Stimulated activated CD4-positive, alpha-beta T cell treated with anti-CD3 and anti-CD28 coated beads, Interleukin-2, amount 100 ng/mL, for 4 hours (primary cell): ENCODE measurements at regions not wholly inside any gene's neighbourhood (a gene's known extent, or its start where the extent isn't known, plus 50 kb on each side); places are given as distances from the start of the nearest gene placed in this dataset.
"Not testable (repeated sequence)": the region's sequence is repeated elsewhere in the genome, so short reads cannot be mapped to it uniquely, and the experiment has no call there.

ENCODE experiments used
- DNase-seq: peaks from one replicate; pipeline ENCODE4 v3.0.0-alpha.2; 2020; ENCODE audit warnings: low read depth

DNA sequence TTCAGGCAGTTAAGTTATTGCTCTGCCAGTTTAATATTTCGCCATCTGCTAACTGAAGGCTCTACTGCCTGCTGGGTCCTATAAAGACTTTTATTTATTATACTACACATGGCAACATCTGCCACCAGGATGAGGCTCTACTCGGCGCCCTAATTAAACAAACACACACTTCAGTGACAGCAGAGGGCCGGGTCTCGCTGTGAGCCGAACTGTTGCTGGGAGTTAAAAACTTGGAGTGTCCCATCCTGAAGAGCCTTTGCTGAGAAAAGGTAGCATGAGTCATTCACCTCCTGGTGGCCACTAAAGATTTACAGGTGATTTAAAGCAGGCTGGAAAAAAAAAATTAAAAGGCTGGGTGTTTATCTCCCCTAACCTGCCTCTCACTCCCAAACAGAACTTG lies 183.7 kb downstream of the NPIPA8 start:
- not testable (repeated sequence) for DNase-seq

DNA sequence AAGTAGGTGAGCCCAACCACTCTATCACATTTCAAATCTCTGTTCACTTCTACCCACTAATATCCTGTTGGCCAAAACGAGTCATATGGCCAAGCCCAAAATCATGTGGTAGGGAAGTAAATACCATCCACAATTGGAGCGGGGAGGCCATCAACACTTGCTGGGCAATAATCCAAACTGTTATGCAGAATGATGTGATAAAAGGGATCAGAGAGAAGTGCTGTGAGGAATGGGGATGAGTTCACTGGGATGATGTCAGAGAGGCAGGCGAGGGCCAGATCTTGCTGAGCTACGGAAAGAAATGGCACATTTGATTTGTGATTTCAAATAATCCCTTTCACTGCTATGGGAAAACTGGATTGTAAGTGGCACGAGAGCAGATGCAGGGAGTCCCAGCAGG lies 188.4 kb downstream of the NPIPA8 start:
- not testable (repeated sequence) for DNase-seq

DNA sequence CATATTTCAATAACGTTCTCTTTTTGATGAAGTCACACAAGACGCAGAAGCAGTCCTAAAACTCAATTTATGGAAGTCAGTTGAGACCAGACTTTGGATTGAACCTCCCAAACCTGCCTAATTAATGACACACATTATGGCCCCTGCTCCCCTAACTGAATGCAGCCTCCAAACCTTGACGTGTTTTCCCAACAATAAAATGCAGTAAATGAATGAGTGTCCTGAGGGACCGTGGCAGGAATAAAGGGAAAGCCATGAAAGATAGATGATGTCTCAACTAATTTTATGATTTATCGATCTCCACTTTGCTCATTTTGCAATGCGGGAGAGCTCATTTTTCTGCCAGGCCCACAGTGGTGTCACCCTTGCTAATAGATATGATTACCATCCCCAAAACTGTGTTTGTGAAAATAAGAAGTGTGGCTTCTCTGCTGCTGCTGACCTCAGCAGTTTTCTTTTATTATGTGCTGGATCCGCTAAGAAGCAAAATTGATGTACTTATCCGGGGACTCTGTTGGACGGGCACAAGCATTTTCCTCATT lies 189.9 kb downstream of the NPIPA8 start:
- DNase-seq, result not testable (repeated sequence)

DNA sequence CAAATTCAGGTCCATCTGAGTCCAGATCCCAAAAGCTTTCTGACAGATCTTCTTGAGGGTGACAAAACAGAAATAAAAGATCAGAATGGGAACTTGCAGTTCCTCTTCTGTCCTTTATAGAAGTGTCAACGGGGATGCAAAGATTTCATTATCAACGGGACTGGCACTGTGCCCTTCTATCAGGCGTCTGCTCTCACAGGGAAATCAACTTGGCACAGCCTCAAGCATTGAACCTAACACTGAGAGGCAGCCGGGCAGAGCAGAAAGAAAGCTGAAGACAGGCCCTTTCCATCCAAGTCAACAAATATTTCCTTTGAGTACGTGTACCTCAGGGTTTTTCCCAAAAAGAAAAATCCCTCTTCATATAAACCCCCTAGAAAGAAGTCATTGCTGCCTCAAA lies 194.5 kb downstream of the NPIPA8 start:
- not testable (repeated sequence) for DNase-seq

DNA sequence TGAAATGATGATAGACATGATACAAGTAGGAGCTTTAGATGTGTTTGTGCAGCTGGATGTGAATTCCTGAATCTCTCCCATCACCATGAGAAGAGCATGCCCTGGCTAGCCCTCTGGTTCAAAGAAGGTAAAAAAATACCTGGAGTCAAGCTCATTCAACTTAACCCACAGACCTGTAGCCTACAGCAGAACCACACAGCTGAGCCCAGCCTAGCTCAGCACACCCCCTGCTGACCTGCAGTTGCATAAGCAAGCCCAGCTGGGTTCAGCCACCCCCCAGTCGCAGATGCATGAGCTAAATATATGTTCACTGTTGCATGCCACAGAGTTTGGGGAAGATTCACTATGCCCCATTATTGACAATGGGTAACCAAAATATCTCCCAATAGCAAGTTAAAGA lies 200.2 kb downstream of the NPIPA8 start:
- not testable (repeated sequence) for DNase-seq

DNA sequence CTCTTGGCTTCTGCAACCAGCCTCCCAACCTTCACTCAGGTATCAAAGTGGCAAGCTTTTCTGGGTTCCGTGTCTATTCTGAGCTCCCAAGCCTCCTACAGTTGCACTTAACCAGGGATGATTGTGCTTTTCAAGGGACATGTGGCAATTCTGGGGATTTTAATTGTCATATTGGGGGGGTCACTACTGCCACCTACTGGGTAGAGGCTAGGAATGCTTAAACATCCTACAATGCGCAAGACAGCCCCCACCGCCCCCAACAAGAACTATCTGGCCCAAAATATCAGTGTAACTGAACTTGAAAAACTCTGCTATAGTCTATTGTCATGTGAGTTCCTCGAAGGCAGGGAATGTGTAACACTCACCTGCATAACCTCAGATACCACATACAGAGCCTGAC lies 201.5 kb downstream of the NPIPA8 start:
- DNase-seq, result not testable (repeated sequence)

DNA sequence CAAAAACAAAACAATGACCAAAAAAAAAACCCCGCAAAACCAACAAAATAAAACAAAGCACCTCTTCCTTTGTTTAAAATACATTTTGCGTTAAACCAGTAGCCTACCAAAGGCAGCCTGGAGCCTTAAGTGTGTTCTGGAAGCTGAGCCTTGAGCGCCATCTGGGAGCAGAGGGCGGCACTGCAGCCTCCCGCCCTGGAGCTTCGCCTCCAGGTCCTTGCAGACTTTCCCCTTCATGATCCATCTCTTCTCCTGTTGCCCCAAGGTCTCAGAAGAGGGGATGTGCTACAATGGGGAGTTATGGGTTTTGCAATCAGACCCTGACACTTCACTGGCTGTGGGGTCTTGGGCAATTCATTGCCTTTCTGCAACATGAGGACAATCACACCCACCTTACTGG lies 204.9 kb downstream of the NPIPA8 start:
- not testable (repeated sequence) for DNase-seq

DNA sequence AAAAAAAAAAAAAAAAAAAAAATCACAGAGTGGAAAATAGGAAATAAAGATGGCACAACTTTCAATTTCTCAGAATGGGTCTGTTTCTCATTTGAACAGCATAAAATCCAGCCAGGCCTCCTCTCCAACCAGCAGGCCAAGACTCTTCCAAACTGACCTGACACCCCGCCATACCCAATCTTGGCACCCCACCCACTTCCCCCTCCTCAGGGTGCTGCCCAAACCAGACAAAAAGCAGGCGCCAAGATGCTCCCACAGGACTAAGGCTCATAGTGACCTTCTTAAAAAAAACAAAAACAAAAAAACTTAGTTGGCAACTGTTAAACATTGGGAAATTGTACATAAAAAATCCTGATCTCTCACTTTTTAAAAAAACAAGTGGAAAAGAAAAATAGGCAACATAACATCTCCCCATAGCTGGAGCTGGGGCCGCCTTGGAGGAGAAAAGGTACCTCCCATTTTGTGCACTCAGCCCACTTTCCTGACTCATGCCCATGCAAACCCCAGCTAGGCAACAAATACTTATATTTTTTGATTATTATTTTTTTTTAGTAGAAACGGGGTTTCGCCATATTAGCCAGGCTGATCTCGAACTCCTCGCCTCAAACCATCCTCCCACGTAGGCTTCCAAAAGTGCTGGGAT lies 205.9 kb downstream of the NPIPA8 start:
- DNase-seq, result not testable (repeated sequence)

DNA sequence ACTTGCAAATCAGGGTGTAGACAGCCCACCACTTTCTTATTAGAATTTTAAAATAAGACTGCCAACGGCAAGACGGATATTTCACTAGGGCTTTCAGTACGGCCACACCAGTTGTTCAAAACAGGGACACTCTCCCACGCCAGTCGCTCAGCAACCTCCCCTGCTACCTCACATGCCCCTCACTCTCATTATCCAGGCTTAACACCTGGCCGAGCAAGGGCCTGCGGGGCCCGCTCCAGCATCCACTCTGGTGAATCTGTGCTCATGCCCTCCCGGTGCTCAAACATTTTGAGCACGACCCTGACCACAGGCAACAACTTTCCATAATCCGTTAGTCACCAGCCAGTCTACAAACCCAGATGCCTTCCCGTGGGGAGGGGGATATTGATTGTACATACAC lies 209.5 kb downstream of the NPIPA8 start:
- DNase-seq, result not testable (repeated sequence)

DNA sequence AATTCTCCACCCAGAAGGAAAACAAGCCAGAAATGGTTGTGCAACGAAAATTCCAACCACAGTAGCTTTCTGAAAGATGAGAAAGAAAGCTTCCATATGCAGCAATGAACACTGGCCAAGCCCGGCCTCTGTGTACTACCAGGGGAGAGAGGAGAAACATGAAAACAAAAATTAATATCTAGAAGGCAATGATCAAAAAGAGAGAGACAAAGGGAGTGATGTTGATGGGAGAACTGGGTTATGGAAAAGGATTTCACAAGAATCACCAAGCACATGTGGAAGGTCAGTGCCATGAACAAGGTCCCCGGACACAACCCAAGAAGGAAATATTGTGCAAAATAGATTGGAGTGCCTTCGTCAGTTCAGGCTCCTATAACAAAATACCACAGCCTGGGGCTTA lies 217.4 kb downstream of the NPIPA8 start:
- DNase-seq, result not testable (repeated sequence)

DNA sequence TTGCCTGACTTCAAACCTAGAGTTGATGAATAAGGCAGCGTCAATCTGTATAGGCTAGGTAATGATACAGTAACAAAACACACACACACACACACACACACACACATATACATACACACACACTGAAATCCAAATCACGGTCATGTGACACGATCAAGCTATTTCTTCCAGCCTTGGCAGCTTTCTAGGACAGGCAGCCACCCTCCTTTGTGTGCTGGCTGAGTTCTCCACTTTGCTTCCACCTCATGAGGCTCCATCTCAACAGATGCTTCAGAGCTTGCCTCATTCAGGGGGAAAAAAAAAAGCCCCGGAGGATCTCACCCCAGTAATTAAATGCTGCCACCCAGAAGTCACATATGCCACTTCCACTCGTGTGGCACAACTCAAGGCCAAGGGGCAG lies 217.9 kb downstream of the NPIPA8 start:
- DNase-seq, result not testable (repeated sequence)

DNA sequence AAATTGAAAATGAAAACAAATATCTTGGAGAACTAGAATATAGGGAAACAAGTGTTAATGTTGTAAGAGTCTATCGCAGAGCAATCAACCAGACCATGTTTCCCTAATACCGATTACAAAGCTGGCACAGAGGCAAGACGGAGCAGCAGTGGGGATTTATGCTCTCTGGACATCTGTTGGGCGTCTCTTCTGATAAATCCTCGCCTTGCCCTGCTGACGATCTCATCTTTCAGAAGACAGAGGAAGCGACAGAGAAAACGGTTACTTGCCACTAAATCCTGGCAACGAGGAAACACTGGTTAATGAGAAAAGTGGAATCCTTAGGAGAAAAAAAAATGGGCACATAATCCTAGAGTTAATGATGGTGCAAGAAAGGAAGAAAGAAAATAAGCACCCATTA lies 218.5 kb downstream of the NPIPA8 start:
- DNase-seq, result not testable (repeated sequence)

DNA sequence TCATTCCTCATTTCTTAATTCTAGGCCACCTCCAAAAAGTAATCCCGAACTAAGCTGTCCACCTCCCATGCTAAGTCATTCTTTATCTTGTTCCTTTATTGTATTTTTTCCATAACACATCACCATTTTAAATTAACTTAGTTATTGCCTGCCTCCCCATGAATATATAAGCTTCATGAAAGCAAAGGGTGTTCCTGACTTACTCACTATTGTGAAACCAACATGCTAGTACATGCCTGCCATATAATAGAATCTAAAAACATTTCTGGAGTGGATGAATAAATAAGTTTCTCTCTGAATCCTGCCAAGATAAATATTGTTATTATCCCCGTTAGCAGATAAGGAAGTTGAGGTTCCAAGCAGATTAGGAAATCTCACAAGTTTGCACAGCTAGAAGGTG lies 232.1 kb downstream of the NPIPA8 start:
- DNase-seq, result not testable (repeated sequence)

DNA sequence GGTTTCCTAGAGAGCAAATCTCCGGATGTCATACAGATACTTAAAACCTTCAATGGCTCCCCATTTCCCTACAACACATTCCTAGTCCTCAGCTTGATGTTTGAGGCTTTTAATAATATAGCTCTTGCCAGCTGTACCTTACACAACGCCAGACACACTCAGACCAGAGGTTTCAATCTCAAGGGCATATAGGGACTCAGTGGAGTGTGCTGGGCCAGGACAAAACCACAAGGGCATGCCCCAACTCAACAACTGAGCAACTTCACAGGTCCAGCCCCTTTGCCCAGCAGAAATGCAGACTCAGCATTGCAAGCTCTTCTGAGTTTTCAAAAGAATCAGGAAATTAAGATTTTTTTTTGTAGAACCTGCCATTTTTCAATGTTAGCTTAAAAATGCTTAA lies 235.5 kb downstream of the NPIPA8 start:
- DNase-seq, result not testable (repeated sequence)

DNA sequence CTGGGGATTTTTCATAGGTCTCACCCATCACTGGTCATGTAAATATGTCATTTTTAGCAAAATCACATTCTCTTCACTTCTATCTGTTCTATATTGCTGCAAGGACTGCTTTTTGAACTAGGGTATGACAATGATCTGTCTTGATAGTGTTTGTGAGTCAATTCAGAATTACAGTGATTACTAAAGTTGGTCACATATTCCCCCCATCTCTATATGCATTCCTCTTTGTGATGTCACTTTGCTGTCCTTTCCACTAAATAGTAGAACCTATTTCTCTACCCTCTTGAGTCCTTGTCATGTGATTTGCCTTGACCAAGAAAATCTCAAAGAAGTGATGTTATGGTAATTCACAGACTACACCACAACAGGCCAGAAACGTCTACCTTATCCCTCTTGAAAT lies 243.9 kb downstream of the NPIPA8 start:
- DNase-seq, result not testable (repeated sequence)

DNA sequence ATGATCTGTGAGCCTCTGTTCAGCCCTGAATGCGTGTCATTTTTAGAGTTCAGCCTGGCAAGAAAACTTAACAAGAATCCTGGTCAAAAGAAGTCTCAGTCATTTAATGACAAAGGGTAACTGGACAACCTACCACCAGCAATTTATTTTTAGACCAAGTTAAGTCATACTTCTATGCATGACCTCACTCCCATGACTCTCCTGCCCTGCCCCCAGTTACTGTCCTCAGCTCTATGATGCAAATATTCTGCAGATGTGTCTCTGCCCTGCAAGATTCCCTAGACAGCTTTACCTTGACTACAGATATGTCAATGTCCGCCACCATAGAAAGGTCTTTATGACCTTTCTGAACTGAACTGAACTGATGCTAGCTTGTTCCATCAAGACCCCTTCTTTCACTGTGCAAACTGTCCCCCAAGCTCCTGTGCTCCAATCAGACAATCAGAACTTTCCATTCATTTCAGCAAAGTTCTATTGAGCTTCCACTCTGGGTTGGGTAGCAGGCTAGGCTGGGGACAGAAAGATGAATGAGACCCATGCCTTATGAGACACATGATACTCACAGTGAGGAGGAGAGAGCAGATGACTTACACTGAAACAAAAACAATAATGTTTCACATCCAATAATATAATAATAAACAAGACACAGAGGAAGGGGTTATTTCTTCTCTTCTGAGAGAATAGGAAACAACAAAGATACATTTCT lies 255.7 kb downstream of the NPIPA8 start:
- DNase-seq, result not testable (repeated sequence)

DNA sequence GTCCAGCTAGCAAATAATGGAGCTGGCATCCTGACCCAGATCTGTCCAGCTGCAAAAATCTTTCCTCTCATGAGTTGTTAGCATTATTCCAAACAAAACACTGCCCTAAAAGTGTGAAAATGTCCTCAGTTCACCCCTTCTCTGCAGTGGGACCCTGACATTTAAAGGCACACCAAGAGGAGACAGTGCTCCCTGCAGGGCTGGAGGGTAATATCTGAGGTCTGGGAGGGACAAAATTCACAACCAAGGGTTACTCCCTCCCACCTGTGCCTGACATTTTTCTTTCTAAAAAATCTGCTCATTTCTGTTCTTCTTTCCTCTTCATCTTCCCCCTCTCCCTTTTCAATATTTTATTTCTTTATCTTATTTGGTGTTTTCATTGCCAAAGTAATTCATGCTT lies 258.6 kb downstream of the NPIPA8 start:
- not testable (repeated sequence) for DNase-seq

DNA sequence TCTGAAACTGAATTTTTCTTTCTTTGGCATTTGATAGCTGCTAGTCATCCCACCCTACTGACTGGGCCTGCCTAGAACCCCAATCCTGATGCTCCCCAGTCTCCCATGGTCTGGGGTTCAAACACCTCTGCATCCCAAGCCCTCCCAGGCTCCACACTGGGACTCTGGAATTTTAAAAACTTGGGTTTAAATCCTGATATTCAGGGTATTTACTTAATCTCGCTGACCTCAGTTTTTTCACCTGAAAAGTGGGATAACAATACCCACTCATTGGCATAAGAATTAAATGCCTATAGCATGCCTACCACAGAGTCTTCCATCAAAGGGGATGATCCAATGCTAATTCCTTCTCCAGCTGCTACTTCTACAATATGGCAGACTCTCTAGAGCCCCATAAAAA lies 264.4 kb downstream of the NPIPA8 start:
- DNase-seq, result no peak

DNA sequence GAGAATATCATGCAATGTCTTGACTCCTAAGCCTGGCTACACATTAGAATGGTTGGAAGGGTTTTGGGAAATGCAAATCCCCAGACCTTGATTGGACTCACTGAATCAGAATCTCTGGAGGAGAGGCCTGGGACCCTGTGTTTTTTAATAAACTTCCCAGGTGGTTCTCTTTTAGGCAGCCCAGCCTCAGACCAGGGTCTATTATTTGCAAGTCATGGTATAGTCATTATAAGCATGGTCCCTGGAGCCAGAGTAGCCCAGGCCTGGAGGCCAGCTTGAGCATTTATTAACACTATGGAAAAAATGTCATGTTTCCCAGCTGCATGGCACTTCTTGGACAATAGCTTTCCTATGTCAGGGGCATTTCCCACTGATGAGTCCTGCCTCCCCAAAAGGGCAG lies 266.9 kb downstream of the NPIPA8 start:
- DNase-seq, result no peak

DNA sequence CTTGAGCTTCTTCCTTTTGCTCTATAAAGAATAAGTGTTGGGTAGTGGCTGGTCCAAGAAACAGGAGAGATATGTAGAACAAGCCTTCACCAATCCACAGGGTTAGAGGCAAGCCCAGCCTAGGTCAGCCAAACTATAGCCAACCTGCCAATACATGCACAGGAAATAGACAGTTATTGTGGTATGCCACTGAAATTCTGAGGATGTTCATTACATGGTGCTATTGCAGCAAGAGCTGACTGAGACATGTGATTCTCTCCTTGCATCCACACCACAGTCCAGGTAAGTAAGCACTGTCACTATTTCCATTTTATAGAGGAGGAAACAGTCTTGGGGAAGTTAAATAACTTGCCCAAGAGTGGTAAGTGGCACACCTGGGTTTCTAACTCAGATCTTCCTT lies 268.1 kb downstream of the NPIPA8 start:
- DNase-seq, result no peak

DNA sequence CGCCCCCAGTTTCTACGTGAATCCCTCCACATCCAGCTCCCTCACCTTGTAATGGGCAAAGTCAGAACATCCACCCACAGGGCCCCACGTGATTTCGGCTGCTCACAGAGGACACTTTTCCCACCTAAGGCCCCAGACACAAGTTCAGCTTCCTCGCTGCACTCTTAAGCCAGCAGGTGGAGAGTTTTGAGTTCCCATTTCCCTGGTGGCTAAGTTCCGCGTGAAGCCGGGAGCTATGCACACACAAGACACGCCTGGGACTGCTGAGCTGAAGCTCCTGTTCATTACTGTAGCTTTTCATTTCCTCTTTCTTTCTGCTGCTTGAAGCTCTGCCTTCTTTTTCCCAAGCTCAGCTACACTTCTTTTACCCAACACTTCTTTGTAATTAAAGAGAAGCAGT lies 273.8 kb downstream of the NPIPA8 start:
- DNase-seq, result no peak

DNA sequence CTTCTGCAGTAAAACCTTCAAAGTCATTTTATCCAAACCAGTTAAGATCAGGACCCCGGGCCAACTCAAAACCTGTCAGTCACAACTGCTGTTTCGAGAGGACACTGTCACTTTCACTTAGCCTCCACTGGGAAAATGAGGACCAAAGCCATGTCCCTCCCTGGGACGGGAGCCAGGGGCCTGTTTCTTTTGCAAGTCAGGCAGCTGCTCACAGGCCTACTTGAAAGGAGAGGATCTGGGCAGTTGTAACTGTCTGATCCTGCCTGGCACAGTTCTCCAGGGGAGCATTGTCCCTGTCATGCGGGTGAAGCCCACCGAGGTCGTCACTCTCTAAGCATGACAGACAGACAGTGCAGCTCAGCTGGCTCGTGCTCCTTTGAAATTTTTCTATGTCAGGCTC lies 276.2 kb downstream of the NPIPA8 start:
- no peak for DNase-seq

DNA sequence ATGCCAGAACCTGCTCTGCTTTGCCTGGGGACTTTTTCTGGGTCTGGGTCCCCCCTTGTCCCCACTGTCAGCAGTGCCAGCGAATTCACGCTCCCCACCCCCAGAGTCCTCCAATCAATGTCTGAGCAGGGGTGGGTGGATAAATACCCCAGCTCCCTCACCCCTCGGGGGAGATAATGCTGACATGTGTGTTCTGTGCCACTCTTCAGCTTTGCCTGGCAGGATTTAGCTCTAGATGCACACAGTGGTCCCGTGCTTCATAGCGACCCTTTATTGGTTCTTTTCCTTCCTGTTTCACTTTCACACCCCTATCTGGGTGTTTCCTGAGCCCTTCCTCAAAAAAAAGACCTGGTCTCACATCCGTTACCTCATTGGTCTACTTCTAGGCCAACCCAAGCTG lies 277.0 kb downstream of the NPIPA8 start:
- no peak for DNase-seq

DNA sequence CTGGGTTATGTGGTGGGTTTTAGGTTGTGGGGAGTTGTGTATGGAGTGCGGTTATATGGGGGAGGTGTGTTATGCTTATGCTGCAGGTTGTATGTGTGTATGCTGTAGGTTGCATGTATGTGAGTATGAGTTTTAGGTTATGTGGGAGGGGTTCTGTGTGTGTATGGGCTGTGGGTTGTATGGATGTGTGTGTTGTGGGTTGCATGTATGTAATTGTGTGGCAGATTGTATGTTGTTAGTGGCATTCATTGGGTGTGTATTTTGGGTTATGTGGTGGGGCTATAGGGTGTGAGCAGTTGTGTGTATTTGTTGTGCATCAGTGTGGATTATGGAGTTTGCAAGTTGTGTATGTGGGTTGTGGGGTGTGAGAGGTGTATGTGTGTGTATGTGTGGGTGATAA lies 277.4 kb downstream of the NPIPA8 start:
- DNase-seq, result no peak
